ENCODE measurements at regions not wholly inside any gene's neighbourhood (a gene's known extent, or its start where the extent isn't known, plus 50 kb on each side); places are given as distances from the start of the nearest gene placed in this dataset.

DNA sequence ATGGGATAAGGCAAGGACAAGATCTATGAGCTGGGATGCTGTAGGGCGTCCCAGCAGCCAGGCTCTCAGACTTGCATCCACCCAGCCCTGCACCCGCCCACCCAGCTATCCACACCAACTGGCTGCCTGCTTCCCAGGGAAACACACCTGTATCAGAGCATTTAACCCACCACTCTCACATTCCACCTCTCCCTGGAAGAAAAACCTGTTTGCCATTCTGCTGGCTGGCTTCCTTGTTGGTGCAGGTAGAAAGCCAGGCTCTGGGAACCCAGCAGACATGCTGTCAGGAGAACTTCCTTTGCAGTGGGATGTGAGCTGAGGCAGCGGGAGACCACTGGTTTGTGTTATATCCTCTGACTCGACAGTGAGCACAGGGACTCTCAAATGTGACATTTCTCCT lies 67.0 kb downstream of the FAM241B start:
- no peak for TF ChIP-seq SPI1 (IDR thresholded peaks at IDR 0.05; ENCODE audit: borderline replicate concordance, low read depth, low read length)
- TF ChIP-seq ARNT (IDR thresholded peaks at IDR 0.05), result no peak
- TF ChIP-seq ILK (tag; IDR thresholded peaks at IDR 0.05; ENCODE audit: borderline replicate concordance, low read depth), result no peak
- no peak for TF ChIP-seq MCM5 (IDR thresholded peaks at IDR 0.05; ENCODE audit: low read depth)
- TF ChIP-seq TCF7 (IDR thresholded peaks at IDR 0.05; ENCODE audit: borderline replicate concordance), result no peak
- TF ChIP-seq, protein P1, sequence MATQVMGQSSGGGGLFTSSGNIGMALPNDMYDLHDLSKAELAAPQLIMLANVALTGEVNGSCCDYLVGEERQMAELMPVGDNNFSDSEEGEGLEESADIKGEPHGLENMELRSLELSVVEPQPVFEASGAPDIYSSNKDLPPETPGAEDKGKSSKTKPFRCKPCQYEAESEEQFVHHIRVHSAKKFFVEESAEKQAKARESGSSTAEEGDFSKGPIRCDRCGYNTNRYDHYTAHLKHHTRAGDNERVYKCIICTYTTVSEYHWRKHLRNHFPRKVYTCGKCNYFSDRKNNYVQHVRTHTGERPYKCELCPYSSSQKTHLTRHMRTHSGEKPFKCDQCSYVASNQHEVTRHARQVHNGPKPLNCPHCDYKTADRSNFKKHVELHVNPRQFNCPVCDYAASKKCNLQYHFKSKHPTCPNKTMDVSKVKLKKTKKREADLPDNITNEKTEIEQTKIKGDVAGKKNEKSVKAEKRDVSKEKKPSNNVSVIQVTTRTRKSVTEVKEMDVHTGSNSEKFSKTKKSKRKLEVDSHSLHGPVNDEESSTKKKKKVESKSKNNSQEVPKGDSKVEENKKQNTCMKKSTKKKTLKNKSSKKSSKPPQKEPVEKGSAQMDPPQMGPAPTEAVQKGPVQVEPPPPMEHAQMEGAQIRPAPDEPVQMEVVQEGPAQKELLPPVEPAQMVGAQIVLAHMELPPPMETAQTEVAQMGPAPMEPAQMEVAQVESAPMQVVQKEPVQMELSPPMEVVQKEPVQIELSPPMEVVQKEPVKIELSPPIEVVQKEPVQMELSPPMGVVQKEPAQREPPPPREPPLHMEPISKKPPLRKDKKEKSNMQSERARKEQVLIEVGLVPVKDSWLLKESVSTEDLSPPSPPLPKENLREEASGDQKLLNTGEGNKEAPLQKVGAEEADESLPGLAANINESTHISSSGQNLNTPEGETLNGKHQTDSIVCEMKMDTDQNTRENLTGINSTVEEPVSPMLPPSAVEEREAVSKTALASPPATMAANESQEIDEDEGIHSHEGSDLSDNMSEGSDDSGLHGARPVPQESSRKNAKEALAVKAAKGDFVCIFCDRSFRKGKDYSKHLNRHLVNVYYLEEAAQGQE (IDR thresholded peaks at IDR 0.05; ENCODE audit: borderline replicate concordance), result no peak
- TF ChIP-seq, protein P1 (CRISPR knock-in tag; IDR thresholded peaks at IDR 0.05; ENCODE audit: low read depth), result no peak
- TF ChIP-seq POLR2A (conservative IDR thresholded peaks at IDR 0.05), result no peak
- no peak for TF ChIP-seq GTF2F1 (IDR thresholded peaks at IDR 0.05; ENCODE audit: low read depth, low read length)
- TF ChIP-seq ZBTB7A (IDR thresholded peaks at IDR 0.05; ENCODE audit: borderline replicate concordance, control insufficient read depth, low read depth, low read length), result no peak
- TF ChIP-seq BRCA1 (IDR thresholded peaks at IDR 0.05), result no peak
- TF ChIP-seq BRCA1 (CRISPR knock-in tag; IDR thresholded peaks at IDR 0.05), result no peak
- no peak for TF ChIP-seq FOXP1 (CRISPR knock-in tag; IDR thresholded peaks at IDR 0.05)

Data from K562 (cell line).